Stimulated activated CD4-positive, alpha-beta T cell treated with anti-CD3 and anti-CD28 coated beads, Interleukin-2, amount 100 ng/mL, for 4 hours (primary cell): ENCODE measurements at regions not wholly inside any gene's neighbourhood (a gene's known extent, or its start where the extent isn't known, plus 50 kb on each side); places are given as distances from the start of the nearest gene placed in this dataset.
A peak's percentile ranks its signal among the peaks of the same experiment; 100 is the strongest.
"Not testable (repeated sequence)": the region's sequence is repeated elsewhere in the genome, so short reads cannot be mapped to it uniquely, and the experiment has no call there.

Experiments used
- DNase-seq: peaks from one replicate; pipeline ENCODE4 v3.0.0-alpha.2; 2020; ENCODE audit warnings: low read depth

GRCh38 chr16:85239239-85239638 is 127.0 kb upstream of the CIBAR2 start:
- no peak for DNase-seq

GRCh38 chr16:85239871-85240270 is 127.6 kb upstream of the CIBAR2 start:
- DNase-seq, result no peak

- DNase-seq, result no peak
These were observed 129.0 kb upstream of the CIBAR2 start for GRCh38 chr16:85240982-85241924.

GRCh38 chr16:85242140-85242539 is 129.9 kb upstream of the CIBAR2 start:
- DNase-seq, result no peak

- no peak for DNase-seq
These were observed 131.0 kb upstream of the CIBAR2 start for GRCh38 chr16:85243308-85243707.

- DNase-seq, result not testable (repeated sequence)
These were observed 132.2 kb upstream of the CIBAR2 start for GRCh38 chr16:85244452-85244851.

- peak; percentile 19 for DNase-seq
These were observed 133.3 kb upstream of the CIBAR2 start for GRCh38 chr16:85245307-85246172.

GRCh38 chr16:85246473-85246872 is 134.2 kb upstream of the CIBAR2 start:
- no peak for DNase-seq

GRCh38 chr16:85246973-85247372 is 134.7 kb upstream of the CIBAR2 start:
- DNase-seq, result no peak

- DNase-seq, result no peak
These were observed 136.1 kb upstream of the CIBAR2 start for GRCh38 chr16:85248342-85248741.

GRCh38 chr16:85248857-85249256 is 136.6 kb upstream of the CIBAR2 start:
- DNase-seq, result no peak

- DNase-seq, result no peak
These were observed 137.3 kb upstream of the CIBAR2 start for GRCh38 chr16:85249418-85250146.

GRCh38 chr16:85250147-85250463 is 137.8 kb upstream of the CIBAR2 start:
- no peak for DNase-seq

GRCh38 chr16:85250609-85251223 is 138.4 kb upstream of the CIBAR2 start:
- DNase-seq, result no peak

GRCh38 chr16:85251225-85251760 is 139.0 kb upstream of the CIBAR2 start:
- no peak for DNase-seq

GRCh38 chr16:85252014-85252413 is 139.7 kb upstream of the CIBAR2 start:
- DNase-seq, result no peak

GRCh38 chr16:85252461-85252860 is 140.2 kb upstream of the CIBAR2 start:
- no peak for DNase-seq

GRCh38 chr16:85253084-85253941 is 141.0 kb upstream of the CIBAR2 start:
- DNase-seq, result peak; percentile 40

- no peak for DNase-seq
These were observed 141.8 kb upstream of the CIBAR2 start for GRCh38 chr16:85254051-85254450.

GRCh38 chr16:85254921-85255320 is 142.6 kb upstream of the CIBAR2 start:
- DNase-seq, result no peak

GRCh38 chr16:85255777-85256176 is 143.5 kb upstream of the CIBAR2 start:
- DNase-seq, result no peak
